Fibroblast of lung (primary cell): ENCODE measurements at regions not wholly inside any gene's neighbourhood (a gene's known extent, or its start where the extent isn't known, plus 50 kb on each side); places are given as distances from the start of the nearest gene placed in this dataset.
"Not testable (repeated sequence)": the region's sequence is repeated elsewhere in the genome, so short reads cannot be mapped to it uniquely, and the experiment has no call there.

Experiments
- DNase-seq, 2 donors: peaks; one replicate each; pipeline versions ENCODE4 v3.0.0 to v3.0.0-alpha.2; 2010; ENCODE audit warnings: low read depth in 2 of 2
- H2AFZ ChIP-seq: 2 replicates; pipeline ENCODE4 v1.5.1; 2012; ENCODE audit warnings: low read length, control low read depth, inconsistent platforms
- H3K27ac ChIP-seq: 2 replicates; pipeline ENCODE4 v1.5.1; 2011; ENCODE audit warnings: low read length, control low read depth; ENCODE audit not compliant: insufficient read depth
- H3K27me3 ChIP-seq: 2 replicates; pipeline ENCODE4 v1.5.1; 2011; ENCODE audit warnings: mild to moderate bottlenecking, low read length; ENCODE audit not compliant: control insufficient read depth, insufficient read depth
- H3K36me3 ChIP-seq: 2 replicates; pipeline ENCODE4 v1.5.1; 2011; ENCODE audit warnings: low read length; ENCODE audit not compliant: control insufficient read depth, insufficient read depth
- H3K4me1 ChIP-seq: 2 replicates; pipeline ENCODE4 v1.5.1; 2011; ENCODE audit warnings: low read length; ENCODE audit not compliant: control insufficient read depth, insufficient read depth; ENCODE audit errors: extremely low read depth
- H3K4me2 ChIP-seq: 2 replicates; pipeline ENCODE4 v1.5.1; 2011; ENCODE audit warnings: low read length, control low read depth; ENCODE audit not compliant: insufficient read depth; ENCODE audit errors: extremely low read depth
- H3K4me3 ChIP-seq, 4 experiments: fragments of 200-600 bp in 1 of 4; sonication (generic) in 1 of 4; replicated peaks in 1 of 4; 2 replicates each; pipeline ENCODE4 v1.5.1; 2011 to 2016; ENCODE audit warnings: low read length in 4 of 4, low read depth in 3 of 4, mild to moderate bottlenecking in 3 of 4, control low read depth in 2 of 4, inconsistent platforms in 1 of 4, mixed read lengths in 1 of 4; ENCODE audit not compliant: insufficient read depth in 1 of 4; ENCODE audit errors: control extremely low read depth in 1 of 4
- H3K79me2 ChIP-seq: 2 replicates; pipeline ENCODE4 v1.5.1; 2012; ENCODE audit warnings: mild to moderate bottlenecking, low read length, inconsistent platforms; ENCODE audit not compliant: control insufficient read depth, insufficient read depth
- H3K9ac ChIP-seq: 2 replicates; pipeline ENCODE4 v1.5.1; 2011; ENCODE audit warnings: mild to moderate bottlenecking, low read length, control low read depth; ENCODE audit not compliant: insufficient read depth
- H3K9me3 ChIP-seq: 2 replicates; pipeline ENCODE4 v1.5.1; 2012; ENCODE audit warnings: low read depth, low read length; ENCODE audit not compliant: control insufficient read depth, insufficient read depth
- H4K20me1 ChIP-seq: 2 replicates; pipeline ENCODE4 v1.5.1; 2011; ENCODE audit warnings: low read length; ENCODE audit not compliant: control insufficient read depth, insufficient read depth; ENCODE audit errors: extremely low read depth
- CTCF ChIP-seq, 2 donors: IDR thresholded peaks in 1 of 2; conservative IDR thresholded peaks in 1 of 2; 1 replicate in 1 of 2; 2 replicates in 1 of 2; pipeline ENCODE4 v1.5.1; 2011 to 2012; ENCODE audit warnings: low read length in 2 of 2, control low read depth in 1 of 2, inconsistent platforms in 1 of 2, low read depth in 1 of 2, mild to moderate bottlenecking in 1 of 2
- EZH2 ChIP-seq: IDR thresholded peaks from 2 replicates; pipeline ENCODE4 v1.5.1; 2012; ENCODE audit warnings: low read length, control low read depth, mild to moderate bottlenecking; ENCODE audit errors: missing control alignments

DNA sequence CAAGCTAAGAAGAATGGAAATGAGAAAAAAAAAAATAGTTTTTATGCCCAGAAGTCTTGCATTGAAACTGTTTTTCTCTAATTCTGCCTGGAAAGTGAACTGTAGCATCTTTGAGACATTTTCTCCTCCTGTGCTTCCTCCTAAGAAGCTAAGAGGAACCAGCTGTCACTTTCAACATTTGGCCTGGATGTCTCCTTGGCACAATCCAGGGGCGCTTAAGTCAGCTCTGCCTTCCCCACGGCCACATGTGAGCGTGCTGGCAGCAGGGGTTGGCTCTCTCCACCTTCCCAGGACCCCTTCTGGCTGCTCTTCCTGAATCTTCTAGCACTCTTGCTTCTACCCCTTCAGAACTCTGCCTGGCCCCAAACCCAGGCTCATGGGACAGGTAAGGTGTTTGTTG is 289.6 kb upstream of the ADARB2 start:
- H3K27ac ChIP-seq: no peak overlapping the region
- no peaks in the 10 kb centered on the region for H3K4me1 ChIP-seq
- H3K9ac ChIP-seq: no peak overlapping the region
- H3K27me3 ChIP-seq: no peaks in the 10 kb centered on the region
- H3K9me3 ChIP-seq: no peaks in the 10 kb centered on the region
- H3K36me3 ChIP-seq: no peaks in the 10 kb centered on the region
- H3K79me2 ChIP-seq: no peaks in the 10 kb centered on the region
- TF ChIP-seq EZH2 (no peak), CTCF (conservative IDR thresholded peaks at IDR 0.05 in 1 of 2, IDR thresholded peaks at IDR 0.05 in 1 of 2; ENCODE audit: low read depth in 1 of 2, low read length in 2 of 2) (no peak)
- no peak overlapping the region for H2AFZ ChIP-seq
- H3K4me2 ChIP-seq: no peak overlapping the region
- H3K4me3 ChIP-seq: no peak overlapping the region
- no peaks in the 10 kb centered on the region for H4K20me1 ChIP-seq
- no peak for DNase-seq

GRCh38 chr10:2024750-2025149 is 287.4 kb upstream of the ADARB2 start:
- H3K4me3 ChIP-seq, H2AFZ ChIP-seq, DNase-seq, H3K9ac ChIP-seq, H3K27me3 ChIP-seq, H3K27ac ChIP-seq, H3K4me1 ChIP-seq, H3K36me3 ChIP-seq, H3K4me2 ChIP-seq, H3K79me2 ChIP-seq, H4K20me1 ChIP-seq, H3K9me3 ChIP-seq: not testable (repeated sequence)

GRCh38 chr10:2023687-2024086 is 286.4 kb upstream of the ADARB2 start:
- Histone ChIP-seq H3K9ac (no peak overlapping the region), H3K79me2 (no peaks in the 10 kb centered on the region), H3K4me3 (no peak overlapping the region), H3K27ac (no peak overlapping the region), H3K9me3 (no peaks in the 10 kb centered on the region), H3K27me3 (no peaks in the 10 kb centered on the region), H2AFZ (no peak overlapping the region), H3K36me3 (no peaks in the 10 kb centered on the region), H3K4me2 (no peak overlapping the region), H4K20me1 (no peaks in the 10 kb centered on the region), H3K4me1 (no peaks in the 10 kb centered on the region)
- no peak for TF ChIP-seq CTCF (conservative IDR thresholded peaks at IDR 0.05 in 1 of 2, IDR thresholded peaks at IDR 0.05 in 1 of 2; ENCODE audit: low read depth in 1 of 2, low read length in 2 of 2)
- no peak for TF ChIP-seq EZH2
- no peak for DNase-seq

- Histone ChIP-seq H3K4me2 (no peak overlapping the region), H3K36me3 (no peaks in the 10 kb centered on the region), H3K9ac (no peak overlapping the region), H3K27ac (no peak overlapping the region), H3K27me3 (no peaks in the 10 kb centered on the region), H3K4me1 (no peaks in the 10 kb centered on the region), H3K79me2 (no peaks in the 10 kb centered on the region), H2AFZ (no peak overlapping the region), H3K4me3 (no peak overlapping the region), H4K20me1 (no peaks in the 10 kb centered on the region), H3K9me3 (no peaks in the 10 kb centered on the region)
- no peak for TF ChIP-seq CTCF (conservative IDR thresholded peaks at IDR 0.05 in 1 of 2, IDR thresholded peaks at IDR 0.05 in 1 of 2; ENCODE audit: low read depth in 1 of 2, low read length in 2 of 2)
- no peak for TF ChIP-seq EZH2
- no peak for DNase-seq
Measured at GRCh38 chr10:2022401-2022800, 285.1 kb upstream of the ADARB2 start.
